GM23338 (cell line): ENCODE measurements at regions not wholly inside any gene's neighbourhood (a gene's known extent, or its start where the extent isn't known, plus 50 kb on each side); places are given as distances from the start of the nearest gene placed in this dataset.

Experiments used
- ATAC-seq: fragments of 200-7000 bp; cut with Tn5 transposase; 3 replicates; pipeline ENCODE4 v1.9.1; 2020
- DNase-seq: peaks from one replicate; pipeline ENCODE4 v3.0.0-alpha.2; 2015; ENCODE audit warnings: low spot score
- H2AFZ ChIP-seq: fragments of 200-600 bp; sonication (generic); 2 replicates; pipeline ENCODE4 v1.8.0; 2016; ENCODE audit warnings: antibody characterized with exemption, mild to moderate bottlenecking, moderate library complexity
- H3F3A ChIP-seq: fragments of 200-600 bp; sonication (generic); replicated peaks from 2 replicates; pipeline ENCODE4 v1.8.0; 2017; ENCODE audit warnings: antibody characterized with exemption, mixed run types, low read depth
- H3K27ac ChIP-seq: fragments of 200-600 bp; sonication (generic); 2 replicates; pipeline ENCODE4 v1.6.1; 2016; ENCODE audit warnings: low read depth
- H3K27me3 ChIP-seq: fragments of 200-600 bp; sonication (generic); 2 replicates; pipeline ENCODE4 v1.8.0; 2016; ENCODE audit warnings: mild to moderate bottlenecking, mixed run types, moderate library complexity; ENCODE audit not compliant: insufficient read depth
- H3K36me3 ChIP-seq: fragments of 200-600 bp; sonication (generic); 2 replicates; pipeline ENCODE4 v1.8.0; 2016; ENCODE audit warnings: mild to moderate bottlenecking; ENCODE audit not compliant: insufficient read depth
- H3K4me1 ChIP-seq: fragments of 200-600 bp; sonication (generic); 2 replicates; pipeline ENCODE4 v1.8.0; 2016; ENCODE audit warnings: mild to moderate bottlenecking, moderate library complexity; ENCODE audit not compliant: insufficient read depth
- H3K4me2 ChIP-seq: fragments of 200-600 bp; sonication (generic); 2 replicates; pipeline ENCODE4 v1.7.1; 2017; ENCODE audit warnings: mixed run types
- H3K4me3 ChIP-seq: fragments of 200-600 bp; sonication (generic); 2 replicates; pipeline ENCODE4 v1.6.1; 2016; ENCODE audit warnings: mixed run types
- H3K79me2 ChIP-seq: fragments of 200-600 bp; sonication (generic); replicated peaks from 2 replicates; pipeline ENCODE4 v1.8.0; 2017; ENCODE audit warnings: mild to moderate bottlenecking; ENCODE audit not compliant: insufficient read depth
- H3K9me2 ChIP-seq: fragments of 200-600 bp; sonication (generic); 2 replicates; pipeline ENCODE4 v1.8.0; 2017; ENCODE audit not compliant: insufficient read depth
- H4K20me1 ChIP-seq: fragments of 200-600 bp; sonication (generic); replicated peaks from 2 replicates; pipeline ENCODE4 v1.8.0; 2017; ENCODE audit warnings: mild to moderate bottlenecking; ENCODE audit not compliant: insufficient read depth
- H3K27ac Mint-ChIP-seq: 2 replicates; pipeline ENCODE4 v1.8.0; 2020; ENCODE audit warnings: inconsistent platforms, mild to moderate bottlenecking, moderate library complexity, mixed read lengths
- H3K27me3 Mint-ChIP-seq: 3 replicates; pipeline ENCODE4 v1.8.0; 2022; ENCODE audit warnings: low read depth, mild to moderate bottlenecking, moderate library complexity, mixed read lengths, inconsistent platforms; ENCODE audit not compliant: insufficient read depth, poor library complexity
- H3K36me3 Mint-ChIP-seq: 3 replicates; pipeline ENCODE4 v1.8.0; 2021; ENCODE audit warnings: low read depth, mild to moderate bottlenecking, inconsistent platforms, moderate library complexity, mixed read lengths
- H3K4me1 Mint-ChIP-seq: 3 replicates; pipeline ENCODE4 v1.8.0; 2020; ENCODE audit warnings: mild to moderate bottlenecking, inconsistent platforms, mixed read lengths
- H3K4me3 Mint-ChIP-seq: 3 replicates; pipeline ENCODE4 v1.8.0; 2021; ENCODE audit warnings: moderate library complexity, mild to moderate bottlenecking, inconsistent platforms, mixed read lengths
- H3K9me3 Mint-ChIP-seq: 3 replicates; pipeline ENCODE4 v1.8.0; 2020; ENCODE audit warnings: moderate library complexity, mild to moderate bottlenecking, inconsistent platforms, mixed read lengths
- CREB1 ChIP-seq: fragments of 250-450 bp; sonication (Bioruptor Pico); IDR thresholded peaks from 2 replicates; pipeline ENCODE4 v1.5.0; 2020; ENCODE audit warnings: low read depth, mild to moderate bottlenecking, moderate library complexity
- CTCF ChIP-seq, 2 experiments: fragments of 200-600 bp in 1 of 2; sonication (generic) in 1 of 2; conservative IDR thresholded peaks; 2 replicates each; pipeline versions ENCODE4 v1.5.1 to v1.6.1; 2016 to 2017; ENCODE audit warnings: antibody characterized with exemption in 2 of 2, low read depth in 2 of 2, mild to moderate bottlenecking in 2 of 2, moderate library complexity in 1 of 2
- ETS1 ChIP-seq: IDR thresholded peaks from 2 replicates; pipeline ENCODE4 v1.6.1; 2016; ENCODE audit warnings: antibody characterized with exemption
- JUNB ChIP-seq: IDR thresholded peaks from one replicate; pipeline ENCODE4 v1.6.1; 2016; ENCODE audit warnings: antibody characterized with exemption; ENCODE audit not compliant: unreplicated experiment
- NANOG ChIP-seq: IDR thresholded peaks from 2 replicates; pipeline ENCODE4 v1.6.1; 2016; ENCODE audit warnings: antibody characterized with exemption, borderline replicate concordance
- POLR2AphosphoS5 ChIP-seq: IDR thresholded peaks from 2 replicates; pipeline ENCODE4 v1.6.1; 2016; ENCODE audit warnings: antibody characterized with exemption, low read depth
- STAT1 ChIP-seq: IDR thresholded peaks from one replicate; pipeline ENCODE4 v1.6.1; 2016; ENCODE audit warnings: antibody characterized with exemption; ENCODE audit not compliant: unreplicated experiment
- ZNF114 ChIP-seq: fragments of 250-450 bp; sonication (Bioruptor Pico); IDR thresholded peaks from 2 replicates; pipeline ENCODE4 v1.5.0; 2020; ENCODE audit warnings: mild to moderate bottlenecking, moderate library complexity
- ZNF462 ChIP-seq: fragments of 250-450 bp; sonication (Bioruptor Pico); IDR thresholded peaks from 2 replicates; pipeline ENCODE4 v1.5.0; 2020; ENCODE audit warnings: mild to moderate bottlenecking, moderate library complexity

- no peaks in the 10 kb centered on the region for H3K79me2 ChIP-seq
- H3K4me1 ChIP-seq: no peaks in the 10 kb centered on the region; the same call in 1 of the 2 replicates
- H3K4me1 Mint-ChIP-seq: peaks cover 7% of the 10 kb centered on the region; the same call in 2 of the 3 replicates
- no peak overlapping the region for H3K4me3 Mint-ChIP-seq
- DNase-seq: no peak
- no peaks in the 10 kb centered on the region for H3K9me3 Mint-ChIP-seq
- H3K27ac ChIP-seq: no peak overlapping the region
- H3K27ac Mint-ChIP-seq: no peak overlapping the region
- no peaks in the 10 kb centered on the region for H3K9me2 ChIP-seq
- TF ChIP-seq ETS1 (no peak), STAT1 (no peak), NANOG (no peak), CREB1 (no peak), ZNF114 (CRISPR knock-in tag) (no peak), POLR2AphosphoS5 (no peak), JUNB (no peak), ZNF462 (CRISPR knock-in tag) (no peak), CTCF (conservative IDR thresholded peaks at IDR 0.05; ENCODE audit: low read depth in 2 of 2) (peak in 1 of 2 experiments; percentile 18; a peak in 1 of 4 replicates)
- no peaks in the 10 kb centered on the region for H3F3A ChIP-seq
- H3K36me3 ChIP-seq: no peaks in the 10 kb centered on the region
- H2AFZ ChIP-seq: no peak overlapping the region
- H3K4me2 ChIP-seq: no peak overlapping the region
- no peak for ATAC-seq
- H4K20me1 ChIP-seq: peaks cover 4% of the 10 kb centered on the region; the same call in 1 of the 2 replicates
- H3K36me3 Mint-ChIP-seq: no peaks in the 10 kb centered on the region; the same call in 2 of the 3 replicates
- H3K27me3 ChIP-seq: no peaks in the 10 kb centered on the region
- no peaks in the 10 kb centered on the region for H3K27me3 Mint-ChIP-seq
- H3K4me3 ChIP-seq: no peak overlapping the region
These were observed 629.7 kb upstream of the IMPG1 start for GRCh38 chr6:76702187-76702586.
